ENCODE measurements at regions not wholly inside any gene's neighbourhood (a gene's known extent, or its start where the extent isn't known, plus 50 kb on each side); places are given as distances from the start of the nearest gene placed in this dataset.
"Not testable (repeated sequence)": the region's sequence is repeated elsewhere in the genome, so short reads cannot be mapped to it uniquely, and the experiment has no call there.

- no peak for DNase-seq
Measured at GRCh38 chr6:68233623-68234022, 401.5 kb upstream of the ADGRB3 start.

- DNase-seq: no peak
Measured at GRCh38 chr6:68229566-68229965, 405.5 kb upstream of the ADGRB3 start.

GRCh38 chr6:68226460-68226859 lies 408.6 kb upstream of the ADGRB3 start:
- peak in 1 of 2 experiments; percentile 3 for DNase-seq

- DNase-seq: no peak
Measured at GRCh38 chr6:68225729-68226128, 409.4 kb upstream of the ADGRB3 start.

- no peak for DNase-seq
Measured at GRCh38 chr6:68211242-68211795, 423.8 kb upstream of the ADGRB3 start.

GRCh38 chr6:68207612-68208011 lies 427.5 kb upstream of the ADGRB3 start:
- not testable (repeated sequence) for DNase-seq

- no peak for DNase-seq
Measured at GRCh38 chr6:68200929-68201328, 434.2 kb upstream of the ADGRB3 start.

GRCh38 chr6:68197356-68197755 lies 437.7 kb upstream of the ADGRB3 start:
- no peak for DNase-seq

- DNase-seq: peak in 1 of 2 experiments; percentile 33
Measured at GRCh38 chr6:68196645-68197044, 438.4 kb upstream of the ADGRB3 start.

- not testable (repeated sequence) for DNase-seq
Measured at GRCh38 chr6:68195753-68196152, 439.3 kb upstream of the ADGRB3 start.

GRCh38 chr6:68194846-68195478 lies 440.1 kb upstream of the ADGRB3 start:
- DNase-seq: no peak

- DNase-seq: no peak
Measured at GRCh38 chr6:68192988-68193387, 442.1 kb upstream of the ADGRB3 start.

- DNase-seq: no peak
Measured at GRCh38 chr6:68189217-68189815, 445.8 kb upstream of the ADGRB3 start.

GRCh38 chr6:68186870-68187269 lies 448.2 kb upstream of the ADGRB3 start:
- DNase-seq: no peak

- no peak for DNase-seq
Measured at GRCh38 chr6:68182386-68182785, 452.7 kb upstream of the ADGRB3 start.

GRCh38 chr6:68181027-68181426 lies 454.1 kb upstream of the ADGRB3 start:
- DNase-seq: not testable (repeated sequence)

GRCh38 chr6:68173616-68174015 lies 461.5 kb upstream of the ADGRB3 start:
- DNase-seq: no peak

- DNase-seq: no peak
Measured at GRCh38 chr6:68169922-68170321, 465.2 kb upstream of the ADGRB3 start.

- no peak for DNase-seq
Measured at GRCh38 chr6:68167604-68168003, 467.5 kb upstream of the ADGRB3 start.

GRCh38 chr6:68160812-68161211 lies 474.3 kb upstream of the ADGRB3 start:
- not testable (repeated sequence) for DNase-seq

- DNase-seq: no peak
Measured at GRCh38 chr6:68160348-68160747, 474.7 kb upstream of the ADGRB3 start.

GRCh38 chr6:68159433-68159832 lies 475.6 kb upstream of the ADGRB3 start:
- no peak for DNase-seq

GRCh38 chr6:68158256-68158655 lies 476.8 kb upstream of the ADGRB3 start:
- DNase-seq: no peak

GRCh38 chr6:68144667-68145066 lies 490.4 kb upstream of the ADGRB3 start:
- DNase-seq: no peak

GRCh38 chr6:68141190-68141589 lies 493.9 kb upstream of the ADGRB3 start:
- no peak for DNase-seq

All from SW 1271 (cell line).